CD4-positive, alpha-beta T cell (primary cell): ENCODE measurements at regions not wholly inside any gene's neighbourhood (a gene's known extent, or its start where the extent isn't known, plus 50 kb on each side); places are given as distances from the start of the nearest gene placed in this dataset.

Experiments used
- ATAC-seq: fragments of 200-7000 bp; cut with Tn5 transposase; one replicate; pipeline ENCODE4 v1.10.0; 2022; ENCODE audit warnings: mild to moderate bottlenecking; ENCODE audit not compliant: poor library complexity
- CTCF ChIA-PET: fragments of 350-600 bp; sonication (Branson Sonifier 250); formaldehyde crosslinking; loops from one replicate; lab custom pipeline; 2021; ENCODE audit warnings: antibody characterized with exemption, inconsistent platforms; lab: Charles Lee
- POLR2A ChIA-PET: fragments of 350-600 bp; sonication (Branson Sonifier 250); formaldehyde crosslinking; loops from one replicate; lab custom pipeline; 2021; ENCODE audit warnings: antibody characterized with exemption, inconsistent platforms; lab: Charles Lee
- DNase-seq, 14 experiments: peaks; one replicate each; pipeline ENCODE4 v3.0.0-alpha.2; 2013 to 2020; ENCODE audit warnings: mixed read lengths in 2 of 14
- H3K27ac ChIP-seq, 2 donors: one replicate each; pipeline versions ENCODE4 v1.5.1 to v1.7.0; 2013; ENCODE audit warnings: low read length in 2 of 2, low read depth in 1 of 2, mild to moderate bottlenecking in 1 of 2
- H3K27me3 ChIP-seq, 2 experiments: 1 replicate in 1 of 2; 2 replicates in 1 of 2; pipeline versions ENCODE4 v1.6.1 to v1.7.0; 2013; ENCODE audit warnings: low read length in 2 of 2, control low read depth in 1 of 2, mild to moderate bottlenecking in 1 of 2, moderate library complexity in 1 of 2; ENCODE audit not compliant: insufficient read depth in 2 of 2, control insufficient read depth in 1 of 2
- H3K36me3 ChIP-seq: one replicate; pipeline ENCODE4 v1.6.1; 2013; ENCODE audit warnings: low read length, control low read depth; ENCODE audit not compliant: insufficient read depth
- H3K4me1 ChIP-seq: one replicate; pipeline ENCODE4 v1.6.1; 2013; ENCODE audit warnings: low read length, control low read depth; ENCODE audit not compliant: insufficient read depth
- H3K4me3 ChIP-seq: one replicate; pipeline ENCODE4 v1.5.1; 2013; ENCODE audit warnings: mild to moderate bottlenecking, low read length, moderate library complexity
- H3K9me3 ChIP-seq, 2 experiments: 1 replicate in 1 of 2; 2 replicates in 1 of 2; pipeline versions ENCODE4 v1.6.1 to v1.7.0; 2013; ENCODE audit warnings: low read length in 2 of 2, mild to moderate bottlenecking in 2 of 2, control low read depth in 1 of 2, moderate library complexity in 1 of 2; ENCODE audit not compliant: control insufficient read depth in 1 of 2, insufficient read depth in 1 of 2
- H3K27ac Mint-ChIP-seq: one replicate; pipeline ENCODE4 v1.8.0; 2020; ENCODE audit warnings: mixed read lengths
- H3K27me3 Mint-ChIP-seq: one replicate; pipeline ENCODE4 v1.8.0; 2021; ENCODE audit warnings: mixed read lengths
- H3K36me3 Mint-ChIP-seq: one replicate; pipeline ENCODE4 v1.8.0; 2021; ENCODE audit warnings: low read depth, mixed read lengths
- H3K4me1 Mint-ChIP-seq: one replicate; pipeline ENCODE4 v1.8.0; 2021; ENCODE audit warnings: low read depth, mixed read lengths
- H3K4me3 Mint-ChIP-seq: one replicate; pipeline ENCODE4 v1.8.0; 2020; ENCODE audit warnings: mild to moderate bottlenecking, mixed read lengths
- H3K9me3 Mint-ChIP-seq: one replicate; pipeline ENCODE4 v1.8.0; 2020; ENCODE audit warnings: mixed read lengths
- intact Hi-C, 2 experiments: fragments of 100-400 bp; cut with DNase I in 1 of 2; cut with micrococcal nuclease in 1 of 2; formaldehyde crosslinking; loops; one replicate each; pipeline versions ENCODE4 v1.15.1 to v1.9.0; 2023 to 2025; cut with DNase I, micrococcal nuclease
- TF ChIP-seq, protein P1 (sequence below): fragments of 200-600 bp; IDR thresholded peaks from one replicate; pipeline ENCODE4 v1.8.0; 2022; ENCODE audit warnings: antibody characterized with exemption, mild to moderate bottlenecking

GRCh38 chr10:34911661-34912205 is 96.6 kb upstream of the PARD3 start:
- H3K4me1 Mint-ChIP-seq, result no peaks in the 10 kb centered on the region
- TF ChIP-seq, protein P1, sequence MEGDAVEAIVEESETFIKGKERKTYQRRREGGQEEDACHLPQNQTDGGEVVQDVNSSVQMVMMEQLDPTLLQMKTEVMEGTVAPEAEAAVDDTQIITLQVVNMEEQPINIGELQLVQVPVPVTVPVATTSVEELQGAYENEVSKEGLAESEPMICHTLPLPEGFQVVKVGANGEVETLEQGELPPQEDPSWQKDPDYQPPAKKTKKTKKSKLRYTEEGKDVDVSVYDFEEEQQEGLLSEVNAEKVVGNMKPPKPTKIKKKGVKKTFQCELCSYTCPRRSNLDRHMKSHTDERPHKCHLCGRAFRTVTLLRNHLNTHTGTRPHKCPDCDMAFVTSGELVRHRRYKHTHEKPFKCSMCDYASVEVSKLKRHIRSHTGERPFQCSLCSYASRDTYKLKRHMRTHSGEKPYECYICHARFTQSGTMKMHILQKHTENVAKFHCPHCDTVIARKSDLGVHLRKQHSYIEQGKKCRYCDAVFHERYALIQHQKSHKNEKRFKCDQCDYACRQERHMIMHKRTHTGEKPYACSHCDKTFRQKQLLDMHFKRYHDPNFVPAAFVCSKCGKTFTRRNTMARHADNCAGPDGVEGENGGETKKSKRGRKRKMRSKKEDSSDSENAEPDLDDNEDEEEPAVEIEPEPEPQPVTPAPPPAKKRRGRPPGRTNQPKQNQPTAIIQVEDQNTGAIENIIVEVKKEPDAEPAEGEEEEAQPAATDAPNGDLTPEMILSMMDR, result no peak
- no peaks in the 10 kb centered on the region for H3K9me3 Mint-ChIP-seq
- ATAC-seq (no peak), DNase-seq (no peak)
- POLR2A ChIA-PET, result no interaction called here
- Histone ChIP-seq H3K4me1 (no peaks in the 10 kb centered on the region), H3K27ac (no peak overlapping the region), H3K9me3 (no peaks in the 10 kb centered on the region), H3K27me3 (no peaks in the 10 kb centered on the region), H3K4me3 (no peak overlapping the region), H3K36me3 (no peaks in the 10 kb centered on the region)
- no peaks in the 10 kb centered on the region for H3K36me3 Mint-ChIP-seq
- H3K4me3 Mint-ChIP-seq, result no peak overlapping the region
- CTCF ChIA-PET, result no interaction called here
- intact Hi-C loops, result no loop called here
- H3K27ac Mint-ChIP-seq, result no peak overlapping the region
- H3K27me3 Mint-ChIP-seq, result no peaks in the 10 kb centered on the region

GRCh38 chr10:34908481-34908880 is 93.4 kb upstream of the PARD3 start:
- Mint-ChIP-seq H3K4me3 (no peak overlapping the region), H3K36me3 (no peaks in the 10 kb centered on the region), H3K9me3 (no peaks in the 10 kb centered on the region), H3K27ac (no peak overlapping the region), H3K27me3 (no peaks in the 10 kb centered on the region), H3K4me1 (no peaks in the 10 kb centered on the region)
- TF ChIP-seq, protein P1, result no peak
- Histone ChIP-seq H3K9me3 (no peaks in the 10 kb centered on the region), H3K4me1 (no peaks in the 10 kb centered on the region), H3K4me3 (no peak overlapping the region), H3K27me3 (no peaks in the 10 kb centered on the region), H3K27ac (no peak overlapping the region), H3K36me3 (no peaks in the 10 kb centered on the region)
- POLR2A ChIA-PET, result no interaction called here
- DNase-seq (no peak), ATAC-seq (no peak)
- intact Hi-C loops, result no loop called here
- CTCF ChIA-PET, result no interaction called here

DNA sequence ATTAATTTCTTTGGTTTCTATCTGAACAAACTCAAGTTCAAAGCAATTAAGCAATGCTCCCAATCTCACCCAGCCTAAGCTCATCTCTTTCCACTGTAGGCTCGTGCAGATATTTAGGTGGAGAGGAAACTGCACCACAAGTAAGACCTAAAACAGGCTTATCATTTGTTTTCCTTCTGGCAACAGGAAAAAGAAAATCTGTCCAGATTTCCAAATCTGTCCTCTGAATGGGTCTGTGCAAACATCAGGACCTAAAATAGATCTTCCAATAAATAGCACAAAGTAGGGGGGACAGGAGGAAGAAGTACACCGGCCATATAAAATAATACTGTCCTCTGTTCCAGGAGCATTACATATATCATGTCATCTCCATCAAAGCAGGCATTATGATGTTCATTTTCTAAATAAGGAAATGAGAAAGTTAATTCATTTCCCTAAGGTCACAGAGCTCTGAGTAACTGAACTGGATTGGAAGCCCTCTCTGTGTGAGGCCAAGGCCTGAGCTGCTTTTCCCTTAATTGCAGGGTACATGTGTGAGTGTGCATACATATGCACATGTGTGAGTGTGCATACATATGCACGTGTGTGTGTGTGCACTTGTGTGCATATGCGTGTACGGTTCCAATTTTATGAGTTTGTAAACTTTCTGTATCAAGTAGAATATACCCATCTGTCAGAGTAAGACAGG is 92.8 kb upstream of the PARD3 start:
- H3K4me1 Mint-ChIP-seq, result no peaks in the 10 kb centered on the region
- ATAC-seq, result no peak
- Histone ChIP-seq H3K27ac (no peak overlapping the region), H3K9me3 (no peaks in the 10 kb centered on the region), H3K36me3 (no peaks in the 10 kb centered on the region), H3K27me3 (no peaks in the 10 kb centered on the region), H3K4me1 (no peaks in the 10 kb centered on the region), H3K4me3 (no peak overlapping the region)
- no peak overlapping the region for H3K4me3 Mint-ChIP-seq
- no peak overlapping the region for H3K27ac Mint-ChIP-seq
- no peak for DNase-seq
- intact Hi-C loops, result no loop called here
- no peaks in the 10 kb centered on the region for H3K36me3 Mint-ChIP-seq
- ChIA-PET CTCF (no interaction called here), POLR2A (no interaction called here)
- H3K27me3 Mint-ChIP-seq, result no peaks in the 10 kb centered on the region
- TF ChIP-seq, protein P1, result no peak
- H3K9me3 Mint-ChIP-seq, result no peaks in the 10 kb centered on the region
